ENCODE measurements at regions not wholly inside any gene's neighbourhood (a gene's known extent, or its start where the extent isn't known, plus 50 kb on each side); places are given as distances from the start of the nearest gene placed in this dataset.

- no peak for DNase-seq (ENCODE audit: extremely low read depth, low read depth)
- no peak for TF ChIP-seq CTCF (IDR thresholded peaks at IDR 0.05; ENCODE audit: low read depth, low read length)
Measured at GRCh38 chr4:18931643-18932377, 910.3 kb upstream of the LCORL start.

GRCh38 chr4:18930487-18930886 lies 908.9 kb upstream of the LCORL start:
- no peak for DNase-seq (ENCODE audit: extremely low read depth, low read depth)
- no peak for TF ChIP-seq CTCF (IDR thresholded peaks at IDR 0.05; ENCODE audit: low read depth, low read length)

- no peak for DNase-seq (ENCODE audit: extremely low read depth, low read depth)
- no peak for TF ChIP-seq CTCF (IDR thresholded peaks at IDR 0.05; ENCODE audit: low read depth, low read length)
Measured at GRCh38 chr4:18923496-18924161, 902.1 kb upstream of the LCORL start.

- no peak for TF ChIP-seq CTCF (IDR thresholded peaks at IDR 0.05; ENCODE audit: low read depth, low read length)
- no peak for DNase-seq (ENCODE audit: extremely low read depth, low read depth)
Measured at GRCh38 chr4:18917689-18918088, 896.1 kb upstream of the LCORL start.

- DNase-seq (ENCODE audit: extremely low read depth, low read depth), result no peak
- no peak for TF ChIP-seq CTCF (IDR thresholded peaks at IDR 0.05; ENCODE audit: low read depth, low read length)
Measured at GRCh38 chr4:18914182-18914581, 892.6 kb upstream of the LCORL start.

GRCh38 chr4:18894928-18895327 lies 873.4 kb upstream of the LCORL start:
- no peak for TF ChIP-seq CTCF (IDR thresholded peaks at IDR 0.05; ENCODE audit: low read depth, low read length)

GRCh38 chr4:18882468-18882867 lies 860.9 kb upstream of the LCORL start:
- TF ChIP-seq CTCF (IDR thresholded peaks at IDR 0.05; ENCODE audit: low read depth, low read length), result no peak
- DNase-seq (ENCODE audit: extremely low read depth, low read depth), result no peak

More at GRCh38 chr4:18894928-18895327, 873.4 kb upstream of the LCORL start:
- DNase-seq (ENCODE audit: extremely low read depth, low read depth), result no peak

All from AG09319 (cell line).